SIG-M5 treated with dmso at 0.1 percent for 504 hours (cell line): ENCODE measurements at regions not wholly inside any gene's neighbourhood (a gene's known extent, or its start where the extent isn't known, plus 50 kb on each side); places are given as distances from the start of the nearest gene placed in this dataset.
A peak's percentile ranks its signal among the peaks of the same experiment; 100 is the strongest.
"Not testable (repeated sequence)": the region's sequence is repeated elsewhere in the genome, so short reads cannot be mapped to it uniquely, and the experiment has no call there.

Source experiments
- DNase-seq: peaks from one replicate; lab custom pipeline; 2025; ENCODE audit not compliant: unreplicated experiment; lab: John Stamatoyannopoulos, UW

GRCh38 chr6:169019727-169020491 lies 233.7 kb downstream of the THBS2 start:
- no peak for DNase-seq

DNA sequence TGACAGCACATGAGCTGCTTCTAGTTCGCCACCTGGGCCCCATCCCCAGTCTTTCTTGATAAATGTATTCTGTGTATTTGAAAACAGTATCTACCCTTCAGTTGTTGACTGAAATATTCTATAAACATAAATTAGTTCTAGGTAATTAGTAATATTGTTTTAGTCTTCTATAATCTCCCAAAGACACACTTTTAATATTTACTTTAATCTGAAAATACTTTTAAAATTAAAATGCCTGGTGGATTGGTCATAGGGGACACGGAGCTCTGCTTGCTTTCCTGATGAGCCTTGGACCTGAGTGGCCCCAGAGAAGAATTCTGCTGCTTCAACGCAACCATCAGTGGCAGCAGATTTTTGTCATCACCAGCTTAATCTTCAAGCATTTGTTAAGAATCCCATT lies 234.5 kb downstream of the THBS2 start:
- DNase-seq, result no peak

GRCh38 chr6:169016758-169017157 lies 236.9 kb downstream of the THBS2 start:
- no peak for DNase-seq

GRCh38 chr6:169014211-169015197 lies 239.1 kb downstream of the THBS2 start:
- DNase-seq, result no peak

DNA sequence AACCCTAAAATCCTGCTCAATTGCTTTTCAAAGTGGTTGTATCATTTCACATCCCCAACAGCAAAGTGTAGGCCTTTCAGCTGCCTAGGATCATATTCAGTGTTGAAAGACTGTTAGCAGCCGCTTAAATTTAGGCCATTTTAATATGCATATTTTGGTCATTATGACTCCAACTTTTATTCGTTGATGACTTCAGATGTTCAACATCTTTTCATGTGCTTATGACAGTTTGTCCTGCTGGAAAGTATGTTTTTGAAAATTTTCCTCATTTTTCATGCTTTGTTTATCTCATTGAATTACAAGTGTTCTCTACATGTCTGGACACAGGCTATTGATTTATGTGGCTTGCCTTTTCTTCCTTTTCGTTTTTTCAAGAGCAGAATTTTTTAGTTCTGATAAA lies 244.0 kb downstream of the THBS2 start:
- DNase-seq, result no peak

- no peak for DNase-seq
Observed at GRCh38 chr6:169008641-169009257, 244.9 kb downstream of the THBS2 start.

DNA sequence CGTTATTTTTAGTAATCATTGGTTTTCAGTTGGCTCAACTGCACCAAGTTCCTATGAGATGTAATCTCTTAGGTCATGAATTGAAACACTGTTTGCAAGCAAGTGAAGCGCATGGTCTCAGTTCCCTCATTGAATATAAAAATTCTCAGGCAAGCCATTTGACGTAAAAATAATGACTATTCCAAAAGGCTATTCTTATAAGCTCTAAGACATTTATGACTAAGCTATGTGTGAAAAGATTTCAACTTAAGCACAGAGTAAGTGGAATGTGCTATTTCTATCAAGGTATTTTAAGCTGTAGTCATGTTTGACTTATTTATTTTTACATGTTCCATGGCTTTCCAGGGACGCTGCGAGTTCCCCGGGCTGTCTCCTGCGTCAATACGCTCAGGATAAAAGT lies 248.5 kb downstream of the THBS2 start:
- DNase-seq, result no peak

DNA sequence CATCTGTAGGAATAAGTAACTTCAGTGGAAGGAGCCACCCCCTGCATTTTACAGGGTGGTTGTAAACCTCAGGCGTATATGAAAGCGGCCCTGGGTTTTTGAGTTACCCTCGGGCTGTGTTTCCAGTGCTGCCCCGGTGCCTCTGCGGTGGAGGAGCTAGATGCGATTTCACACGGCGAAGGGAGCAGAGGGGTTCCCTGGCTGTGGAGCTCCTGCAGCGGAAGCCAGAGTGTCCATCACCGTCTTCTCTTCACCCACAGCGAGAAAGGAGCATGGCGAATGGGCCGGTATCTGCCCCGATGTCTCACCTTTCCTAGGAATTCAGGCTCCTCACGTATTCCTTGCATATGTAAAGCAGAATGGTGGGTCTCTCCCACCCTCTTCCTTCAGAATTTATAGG lies 253.6 kb downstream of the THBS2 start:
- DNase-seq, result no peak

DNA sequence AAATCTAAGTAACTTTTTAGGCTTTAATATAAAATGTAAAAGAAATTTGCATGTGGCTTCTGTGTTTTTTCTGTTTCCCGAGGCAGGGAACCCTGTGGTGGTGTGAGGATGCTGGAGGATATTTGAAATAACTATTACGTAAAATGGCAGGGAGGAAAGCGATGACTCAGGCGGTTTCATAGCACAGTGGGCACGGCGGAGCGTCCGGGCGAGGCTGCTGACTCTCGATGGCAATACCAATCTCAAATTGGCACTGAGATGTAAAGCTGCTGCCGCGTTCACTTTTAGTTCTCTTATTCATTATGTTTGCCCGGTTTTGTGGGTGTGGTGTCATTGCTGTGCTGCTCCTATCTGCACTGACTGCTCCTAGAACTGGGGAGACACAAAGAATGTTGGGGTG lies 254.3 kb downstream of the THBS2 start:
- peak; percentile 2 for DNase-seq

DNA sequence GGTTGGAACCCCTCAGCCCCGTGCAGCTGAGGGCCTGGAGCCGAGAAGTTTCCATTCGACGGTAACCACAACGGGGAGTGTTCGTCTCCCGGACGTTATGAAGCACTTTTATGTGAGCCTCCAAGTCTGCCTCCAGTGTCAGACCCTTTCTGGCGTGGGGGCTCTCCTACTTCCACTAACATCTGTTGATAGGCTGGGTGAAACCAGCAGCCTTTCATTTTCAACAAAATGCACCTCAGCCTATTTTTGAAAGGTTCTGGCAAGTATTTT lies 257.4 kb downstream of the THBS2 start:
- no peak for DNase-seq

DNA sequence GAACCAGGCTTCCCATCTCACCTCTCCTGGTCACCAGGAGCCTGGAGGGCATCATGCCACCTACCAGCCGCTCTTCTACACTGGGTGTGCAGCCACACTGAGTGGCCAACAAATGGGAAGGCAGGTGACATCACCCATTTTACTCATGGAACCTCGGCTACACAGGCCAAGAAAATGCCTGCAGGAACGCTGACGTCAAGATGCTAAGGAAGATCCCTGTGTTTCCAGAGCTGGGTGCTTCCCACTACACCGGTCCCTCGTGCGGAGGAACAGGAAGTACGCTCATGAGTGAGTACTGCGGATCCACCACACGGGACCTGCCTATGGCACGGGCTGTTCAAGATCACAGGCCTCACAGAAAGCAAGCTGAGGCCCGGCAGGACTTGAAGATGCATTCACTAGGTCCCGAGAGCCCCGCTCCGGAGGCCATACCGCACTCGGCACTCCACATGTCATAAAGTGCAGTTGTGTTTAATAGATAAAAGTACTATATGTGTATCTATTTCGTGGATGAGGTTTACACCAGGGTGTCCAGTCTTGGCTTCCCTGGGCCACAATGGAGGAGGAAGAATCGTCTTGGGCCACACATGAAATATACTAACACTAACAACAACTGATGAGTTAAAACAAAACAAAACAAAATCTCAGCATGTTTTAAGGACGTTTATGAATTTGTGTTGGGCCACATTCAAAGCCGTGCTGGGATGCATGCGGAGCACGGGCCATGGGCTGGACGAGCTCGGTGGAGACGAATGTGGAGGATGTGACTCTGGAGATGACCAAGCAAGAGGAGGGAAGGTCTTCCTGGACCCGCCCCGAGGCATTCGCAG lies 257.9 kb downstream of the THBS2 start:
- no peak for DNase-seq

DNA sequence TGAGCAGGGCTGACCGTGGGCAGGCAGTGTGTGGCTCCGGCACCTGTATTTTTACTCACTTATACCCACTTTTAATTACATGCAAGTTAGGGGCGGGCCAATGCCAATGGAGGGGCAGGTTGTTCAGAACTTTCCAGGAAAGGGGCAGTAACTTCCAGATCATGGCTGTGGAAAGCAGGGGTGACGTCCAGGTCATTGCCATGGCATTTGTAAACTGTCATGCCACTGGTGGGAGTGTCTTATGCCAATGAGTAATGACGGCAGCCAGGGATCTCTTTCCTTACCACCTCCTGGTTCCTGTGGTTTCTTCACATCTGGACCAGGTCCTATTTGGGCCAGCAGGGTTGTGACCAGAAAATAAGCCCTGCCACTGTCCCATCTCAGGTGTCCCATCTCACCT lies 258.7 kb downstream of the THBS2 start:
- no peak for DNase-seq

DNA sequence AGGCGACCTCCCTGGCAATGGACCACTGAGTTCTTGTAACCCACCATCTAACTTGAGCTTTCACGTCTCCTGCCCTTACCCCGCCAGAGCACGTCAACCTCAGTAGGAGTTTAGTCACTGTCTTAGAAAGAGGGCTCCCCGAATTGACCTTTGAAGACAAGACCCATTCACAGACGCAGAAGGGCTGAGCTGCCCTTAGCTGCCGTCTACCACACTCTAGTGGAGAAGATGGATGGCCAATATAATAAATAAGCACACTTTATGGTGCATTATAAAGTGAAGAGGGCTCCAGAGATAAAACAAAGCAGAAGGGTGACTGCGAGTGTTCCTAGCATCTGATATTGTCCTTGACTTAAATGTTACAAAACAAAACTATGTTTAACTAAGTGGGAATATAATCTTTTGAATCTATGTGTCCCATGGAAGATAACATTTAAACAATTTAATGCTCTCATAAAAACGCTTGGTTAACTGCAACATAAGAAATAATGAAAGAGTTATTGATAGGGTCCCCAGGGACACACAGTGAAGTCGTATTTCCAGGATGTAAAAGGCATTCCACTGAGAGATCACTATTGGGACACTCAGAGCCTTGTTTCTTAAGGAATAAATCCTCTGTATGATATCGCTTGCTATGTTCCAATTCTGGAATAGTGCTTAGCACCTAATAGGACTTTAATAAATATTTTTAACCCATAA lies 261.1 kb downstream of the THBS2 start:
- DNase-seq, result no peak

DNA sequence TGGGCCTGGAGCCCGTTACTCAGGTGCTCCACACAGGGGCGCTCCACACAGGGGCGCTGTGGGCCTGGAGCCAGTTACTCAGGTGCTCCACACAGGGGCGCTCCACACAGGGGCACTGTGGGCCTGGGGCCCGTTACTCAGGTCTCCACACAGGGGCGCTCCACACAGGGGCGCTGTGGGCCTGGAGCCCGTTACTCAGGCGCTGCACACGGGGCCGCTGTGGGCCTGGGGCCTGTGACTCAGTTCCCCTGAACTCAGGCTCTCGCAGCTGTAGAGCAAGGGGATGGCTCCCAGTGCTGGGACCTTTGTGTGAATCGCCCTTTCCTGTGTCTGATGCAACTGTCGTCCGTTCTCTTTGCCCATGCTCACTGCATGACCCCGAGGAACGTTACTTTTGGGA lies 262.0 kb downstream of the THBS2 start:
- not testable (repeated sequence) for DNase-seq

DNA sequence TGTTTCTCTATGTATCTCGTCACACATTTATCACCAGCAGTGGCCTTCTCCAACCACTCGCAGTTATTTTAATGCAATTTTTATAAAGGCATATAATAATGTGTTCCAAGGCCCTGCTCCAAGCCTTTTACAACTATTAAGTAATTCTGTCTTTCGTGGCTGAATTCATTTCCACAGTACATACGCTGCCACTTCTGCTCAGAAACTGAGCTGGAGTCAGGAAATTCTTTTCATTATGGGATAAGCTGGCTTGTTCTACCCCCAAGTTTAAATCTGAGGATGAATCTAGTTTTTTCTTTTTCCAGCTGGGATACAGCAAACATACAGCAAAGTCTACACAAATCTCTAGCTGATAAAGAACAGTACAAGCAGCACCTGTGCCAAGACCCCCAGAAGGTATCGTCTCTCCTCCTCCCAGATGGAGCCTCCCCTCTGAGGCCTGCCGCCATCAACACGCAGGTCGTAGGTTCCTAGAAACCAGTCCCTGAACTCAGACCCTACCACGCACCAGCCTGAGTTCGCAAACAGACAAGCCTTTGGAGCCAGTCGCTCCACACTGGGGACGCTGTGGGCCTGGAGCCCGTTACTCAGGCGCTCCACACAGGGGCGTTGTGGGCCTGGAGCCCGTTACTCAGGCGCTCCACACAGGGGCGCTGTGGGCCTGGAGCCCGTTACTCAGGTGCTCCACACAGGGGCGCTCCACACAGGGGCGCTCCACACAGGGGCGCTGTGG lies 263.5 kb downstream of the THBS2 start:
- no peak for DNase-seq

- DNase-seq, result no peak
Observed at GRCh38 chr6:168989421-168989820, 264.2 kb downstream of the THBS2 start.

- no peak for DNase-seq
Observed at GRCh38 chr6:168988801-168989200, 264.8 kb downstream of the THBS2 start.

GRCh38 chr6:168988280-168988679 lies 265.4 kb downstream of the THBS2 start:
- DNase-seq, result no peak

DNA sequence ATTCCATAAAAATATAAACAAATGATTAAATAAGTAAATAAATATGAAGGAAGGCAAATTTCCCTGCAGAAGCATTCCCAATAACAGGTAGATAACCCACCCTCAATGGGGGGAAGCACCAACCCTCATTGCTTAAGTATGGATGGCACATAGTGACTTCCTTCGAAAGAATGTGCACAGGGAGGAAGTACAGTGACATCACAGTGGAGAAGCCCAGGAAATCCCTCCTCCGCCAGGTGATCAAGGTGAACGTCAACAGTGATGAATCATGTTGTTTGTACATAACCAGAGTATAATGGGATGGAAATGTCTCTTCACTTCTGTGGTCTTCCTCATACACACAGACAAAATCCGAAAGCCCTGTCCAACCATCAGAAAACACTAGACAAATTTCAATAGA lies 267.9 kb downstream of the THBS2 start:
- no peak for DNase-seq

DNA sequence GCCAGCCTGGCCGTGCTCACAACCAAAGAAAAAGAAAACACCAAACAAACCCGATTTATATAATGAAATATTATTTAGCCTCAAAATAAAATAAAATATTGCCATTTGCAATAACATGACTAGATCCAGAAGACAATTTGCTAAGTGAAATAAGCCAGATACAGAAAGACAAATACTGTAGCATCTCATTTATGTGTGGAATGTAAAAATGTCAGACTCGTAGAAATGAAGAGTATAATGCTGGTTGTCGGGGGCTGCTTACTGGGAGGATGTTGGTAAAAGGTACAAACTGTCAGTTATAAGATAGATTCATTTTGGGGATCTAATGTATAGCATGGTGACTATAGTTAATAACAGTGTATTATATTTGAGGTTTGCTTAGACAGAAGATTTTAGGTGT lies 269.7 kb downstream of the THBS2 start:
- no peak for DNase-seq
